Kidney tubule cell (primary cell): ENCODE measurements at regions not wholly inside any gene's neighbourhood (a gene's known extent, or its start where the extent isn't known, plus 50 kb on each side); places are given as distances from the start of the nearest gene placed in this dataset.
A peak's percentile ranks its signal among the peaks of the same experiment; 100 is the strongest.

ENCODE experiments used
- DNase-seq: peaks from one replicate; pipeline ENCODE4 v3.0.0-alpha.2; 2018; ENCODE audit warnings: low spot score

- DNase-seq: no peak
Observed at GRCh38 chr2:155151945-155152344, 453.4 kb downstream of the KCNJ3 start.

- no peak for DNase-seq
Observed at GRCh38 chr2:155151472-155151871, 453.0 kb downstream of the KCNJ3 start.

- no peak for DNase-seq
Observed at GRCh38 chr2:155145758-155146229, 447.3 kb downstream of the KCNJ3 start.

GRCh38 chr2:155141418-155141817 is 442.9 kb downstream of the KCNJ3 start:
- no peak for DNase-seq

- DNase-seq: no peak
Observed at GRCh38 chr2:155125585-155126230, 427.2 kb downstream of the KCNJ3 start.

- DNase-seq: no peak
Observed at GRCh38 chr2:155115846-155116245, 417.4 kb downstream of the KCNJ3 start.

- no peak for DNase-seq
Observed at GRCh38 chr2:155111070-155111469, 412.6 kb downstream of the KCNJ3 start.

- DNase-seq: no peak
Observed at GRCh38 chr2:155109527-155109926, 411.0 kb downstream of the KCNJ3 start.

GRCh38 chr2:155100261-155100660 is 401.8 kb downstream of the KCNJ3 start:
- DNase-seq: peak; percentile 79

GRCh38 chr2:155099784-155100183 is 401.3 kb downstream of the KCNJ3 start:
- peak; percentile 94 for DNase-seq

GRCh38 chr2:155095613-155096012 is 397.1 kb downstream of the KCNJ3 start:
- DNase-seq: no peak

- DNase-seq: no peak
Observed at GRCh38 chr2:155080373-155080772, 381.9 kb downstream of the KCNJ3 start.

GRCh38 chr2:155070489-155070888 is 372.0 kb downstream of the KCNJ3 start:
- no peak for DNase-seq

GRCh38 chr2:155062922-155063258 is 364.4 kb downstream of the KCNJ3 start:
- DNase-seq: no peak

- DNase-seq: no peak
Observed at GRCh38 chr2:155062250-155062921, 363.9 kb downstream of the KCNJ3 start.

- DNase-seq: no peak
Observed at GRCh38 chr2:155060896-155061295, 362.4 kb downstream of the KCNJ3 start.

- DNase-seq: no peak
Observed at GRCh38 chr2:155054712-155055111, 356.2 kb downstream of the KCNJ3 start.

GRCh38 chr2:155043097-155043496 is 344.6 kb downstream of the KCNJ3 start:
- no peak for DNase-seq

GRCh38 chr2:155035308-155035707 is 336.8 kb downstream of the KCNJ3 start:
- no peak for DNase-seq

GRCh38 chr2:155033652-155034051 is 335.2 kb downstream of the KCNJ3 start:
- no peak for DNase-seq

- no peak for DNase-seq
Observed at GRCh38 chr2:155030296-155030695, 331.8 kb downstream of the KCNJ3 start.

GRCh38 chr2:155026651-155027174 is 328.2 kb downstream of the KCNJ3 start:
- DNase-seq: no peak

- no peak for DNase-seq
Observed at GRCh38 chr2:155023674-155024073, 325.2 kb downstream of the KCNJ3 start.

- no peak for DNase-seq
Observed at GRCh38 chr2:155022531-155022930, 324.0 kb downstream of the KCNJ3 start.
